NCI-H128 (cell line): ENCODE measurements at regions not wholly inside any gene's neighbourhood (a gene's known extent, or its start where the extent isn't known, plus 50 kb on each side); places are given as distances from the start of the nearest gene placed in this dataset.
"Not testable (repeated sequence)": the region's sequence is repeated elsewhere in the genome, so short reads cannot be mapped to it uniquely, and the experiment has no call there.

ENCODE experiments used
- DNase-seq: peaks from one replicate; lab custom pipeline; 2025; ENCODE audit not compliant: unreplicated experiment; lab: John Stamatoyannopoulos, UW

GRCh38 chr19:27844261-27844660 lies 1368.7 kb downstream of the UQCRFS1 start:
- DNase-seq: no peak

- no peak for DNase-seq
These were observed 1369.1 kb downstream of the UQCRFS1 start for GRCh38 chr19:27843861-27844260.

DNA sequence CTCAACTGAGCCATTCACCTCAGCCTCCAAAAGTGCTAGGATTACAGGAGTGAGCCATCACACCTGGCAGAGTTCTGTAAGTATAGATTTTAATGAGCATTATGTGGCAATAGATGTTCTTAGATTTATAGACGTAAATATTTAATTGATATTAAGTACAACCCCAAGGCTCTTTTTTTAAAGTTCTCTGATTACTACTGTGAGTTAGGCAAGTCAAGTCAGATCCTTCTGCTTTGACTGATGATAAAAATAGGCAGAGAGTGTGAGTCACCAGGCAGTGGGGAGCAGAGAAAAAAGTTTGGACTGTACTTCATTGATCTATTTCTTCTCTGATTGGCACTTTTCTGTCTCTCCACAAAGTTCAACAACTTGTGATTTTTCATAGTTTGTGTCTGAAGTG lies 1379.9 kb downstream of the UQCRFS1 start:
- DNase-seq: no peak

DNA sequence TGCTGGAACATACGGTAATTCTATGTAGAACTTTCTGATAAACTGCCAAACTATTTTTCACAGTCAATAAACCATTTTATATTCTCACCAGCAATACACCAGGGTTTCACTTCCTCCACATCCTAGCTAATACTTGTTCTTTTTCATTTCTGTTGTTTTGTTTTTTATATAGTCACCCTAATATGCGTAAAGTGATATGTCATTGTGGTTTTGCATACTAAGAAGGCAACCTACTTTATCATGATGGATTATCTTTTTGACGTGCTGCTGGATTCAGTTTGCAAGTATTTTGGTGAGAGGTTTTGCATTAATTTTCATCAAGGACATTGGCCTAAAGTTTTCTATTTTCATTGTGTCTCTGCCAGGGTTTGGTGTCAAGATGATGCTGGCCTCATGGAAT lies 1384.1 kb downstream of the UQCRFS1 start:
- DNase-seq: no peak

DNA sequence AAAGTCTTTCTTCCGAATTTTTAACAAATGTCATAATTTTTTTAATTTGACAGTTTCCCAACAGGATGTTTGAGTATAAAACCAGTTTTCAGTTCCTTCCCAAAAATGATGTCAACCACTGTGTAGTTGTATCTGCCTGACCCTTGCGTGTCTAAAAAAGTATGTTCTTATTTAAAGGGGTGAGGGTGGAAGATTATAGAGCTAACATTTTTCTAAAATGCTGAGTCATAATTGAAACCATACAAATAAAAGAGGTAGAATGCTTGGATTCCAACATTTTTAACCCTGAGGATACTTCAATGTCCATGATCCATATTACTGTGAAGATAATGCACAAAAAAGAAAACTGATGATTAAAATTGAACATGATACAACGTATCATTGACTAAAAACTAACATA lies 1388.8 kb downstream of the UQCRFS1 start:
- no peak for DNase-seq

- no peak for DNase-seq
These were observed 1390.6 kb downstream of the UQCRFS1 start for GRCh38 chr19:27822336-27822735.

GRCh38 chr19:27821418-27822018 lies 1391.4 kb downstream of the UQCRFS1 start:
- DNase-seq: no peak

GRCh38 chr19:27815985-27816384 lies 1397.0 kb downstream of the UQCRFS1 start:
- no peak for DNase-seq

DNA sequence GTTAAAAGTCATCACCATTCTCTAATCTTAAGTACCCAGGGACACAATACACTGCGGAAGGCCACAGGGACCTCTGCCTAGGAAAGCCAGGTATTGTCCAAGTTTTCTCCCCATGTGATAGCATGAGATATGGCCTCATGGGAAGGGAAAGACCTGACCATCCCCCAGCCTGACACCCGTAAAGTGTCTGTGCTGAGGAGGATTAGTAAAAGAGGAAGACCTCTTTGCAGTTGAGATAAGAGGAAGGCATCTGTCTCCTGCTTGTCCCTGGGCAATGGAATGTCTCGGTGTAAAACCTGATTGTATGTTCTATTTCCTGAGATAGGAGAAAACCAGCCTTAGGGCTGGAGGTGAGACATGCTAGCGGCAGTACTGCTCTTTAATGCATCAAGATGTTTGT lies 1398.1 kb downstream of the UQCRFS1 start:
- DNase-seq: not testable (repeated sequence)

DNA sequence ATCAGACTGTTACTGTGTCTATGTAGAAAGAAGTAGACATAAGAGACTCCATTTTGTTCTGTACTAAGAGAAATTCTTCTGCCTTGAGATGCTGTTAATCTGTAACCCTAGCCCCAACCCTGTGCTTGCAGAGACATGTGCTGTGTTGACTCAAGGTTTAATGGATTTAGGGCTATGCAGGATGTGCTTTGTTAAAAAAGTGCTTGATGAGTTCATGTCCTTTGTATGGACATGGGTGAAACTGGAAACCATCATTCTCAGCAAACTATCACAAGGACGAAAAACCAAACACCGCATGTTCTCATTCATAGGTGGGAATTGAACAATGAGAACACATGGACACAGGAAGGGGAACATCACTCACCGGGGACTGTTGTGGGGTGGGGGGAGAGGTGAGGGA lies 1398.7 kb downstream of the UQCRFS1 start:
- not testable (repeated sequence) for DNase-seq

DNA sequence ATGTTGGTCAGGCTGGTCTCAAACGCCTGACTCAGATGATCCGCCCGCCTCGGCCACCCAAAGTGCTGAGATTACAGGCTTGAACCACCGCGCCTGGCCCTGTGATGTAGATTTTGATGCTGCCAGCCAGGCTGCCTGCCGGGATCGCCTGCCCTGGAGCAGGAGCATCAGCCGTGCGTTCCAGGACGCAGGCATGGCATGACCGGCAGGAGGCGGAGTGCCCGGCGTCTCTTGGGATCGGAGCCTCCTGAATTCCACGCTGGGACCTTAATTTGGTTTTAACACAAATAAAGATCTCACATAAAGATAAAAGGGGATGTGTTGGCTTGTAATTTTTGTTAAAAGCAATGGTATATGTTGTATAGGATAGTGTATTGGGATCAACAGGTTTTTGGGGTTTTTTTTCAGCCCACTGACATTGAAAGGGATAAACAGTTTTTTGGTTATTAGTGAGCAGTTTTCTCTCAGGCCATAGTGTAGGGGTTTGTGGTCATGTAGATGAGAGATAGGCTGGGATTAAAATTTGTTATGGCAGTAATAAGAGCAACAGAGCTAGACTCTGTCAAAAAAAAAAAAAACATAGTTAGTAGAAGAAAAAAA lies 1406.4 kb downstream of the UQCRFS1 start:
- DNase-seq: no peak

DNA sequence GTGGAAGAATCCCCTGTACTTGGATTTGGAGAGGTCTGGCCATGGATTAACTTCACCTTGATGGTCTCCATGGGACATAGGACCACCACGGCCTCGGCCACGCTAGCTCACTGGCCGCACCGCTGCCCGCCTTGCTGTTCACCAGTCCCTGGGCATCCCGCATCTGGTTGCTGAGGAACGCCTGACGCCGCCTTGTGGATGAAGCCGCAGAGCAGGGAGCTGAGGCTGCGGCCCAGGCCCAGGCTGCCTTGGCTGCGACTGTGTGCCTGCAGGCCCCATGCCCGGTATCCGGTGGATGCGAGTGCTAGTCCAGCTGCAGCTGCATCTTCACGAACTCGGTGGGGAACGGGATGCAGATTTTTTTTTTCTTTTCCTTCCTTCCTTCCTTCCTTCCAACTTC lies 1407.1 kb downstream of the UQCRFS1 start:
- DNase-seq: no peak

DNA sequence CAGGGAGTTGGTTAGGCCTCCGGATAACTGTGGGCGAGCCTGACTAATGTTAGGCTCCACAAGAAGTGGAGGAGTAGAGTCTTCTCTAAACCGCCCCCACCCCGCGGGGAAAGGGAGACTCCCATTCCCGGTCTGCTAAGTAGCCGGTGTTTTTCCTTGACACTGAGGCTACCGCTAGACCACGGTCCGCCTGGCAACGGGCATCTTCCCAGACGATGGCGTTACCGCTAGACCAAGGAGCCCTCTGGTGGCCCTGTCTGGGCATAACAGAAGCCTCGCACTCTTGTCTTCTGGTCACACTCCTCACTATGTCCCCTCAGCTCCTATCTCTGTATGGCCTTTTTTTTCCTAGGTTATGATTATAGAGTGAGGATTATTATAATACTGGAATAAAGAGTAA lies 1410.7 kb downstream of the UQCRFS1 start:
- not testable (repeated sequence) for DNase-seq

GRCh38 chr19:27796540-27796939 lies 1416.4 kb downstream of the UQCRFS1 start:
- no peak for DNase-seq

DNA sequence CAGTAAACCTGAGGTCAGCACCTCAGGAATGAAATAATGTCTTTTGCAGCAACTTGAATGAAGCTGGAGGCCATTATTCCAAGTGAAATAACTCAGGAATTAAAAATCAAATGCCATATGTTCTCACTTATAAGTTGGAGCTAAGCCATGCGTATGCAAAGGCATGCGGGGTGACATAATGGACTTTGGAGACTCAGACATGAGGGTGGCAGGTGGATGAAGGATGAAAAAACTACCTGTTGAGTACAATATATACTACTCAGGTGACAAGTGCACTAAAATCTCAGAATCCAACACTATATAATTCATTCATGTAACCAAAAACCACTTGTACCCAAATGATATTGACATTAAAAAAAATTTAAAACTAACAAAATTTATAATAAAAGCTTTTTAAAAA lies 1416.9 kb downstream of the UQCRFS1 start:
- no peak for DNase-seq

- no peak for DNase-seq
These were observed 1417.6 kb downstream of the UQCRFS1 start for GRCh38 chr19:27795369-27795768.

GRCh38 chr19:27794494-27795042 lies 1418.4 kb downstream of the UQCRFS1 start:
- no peak for DNase-seq

DNA sequence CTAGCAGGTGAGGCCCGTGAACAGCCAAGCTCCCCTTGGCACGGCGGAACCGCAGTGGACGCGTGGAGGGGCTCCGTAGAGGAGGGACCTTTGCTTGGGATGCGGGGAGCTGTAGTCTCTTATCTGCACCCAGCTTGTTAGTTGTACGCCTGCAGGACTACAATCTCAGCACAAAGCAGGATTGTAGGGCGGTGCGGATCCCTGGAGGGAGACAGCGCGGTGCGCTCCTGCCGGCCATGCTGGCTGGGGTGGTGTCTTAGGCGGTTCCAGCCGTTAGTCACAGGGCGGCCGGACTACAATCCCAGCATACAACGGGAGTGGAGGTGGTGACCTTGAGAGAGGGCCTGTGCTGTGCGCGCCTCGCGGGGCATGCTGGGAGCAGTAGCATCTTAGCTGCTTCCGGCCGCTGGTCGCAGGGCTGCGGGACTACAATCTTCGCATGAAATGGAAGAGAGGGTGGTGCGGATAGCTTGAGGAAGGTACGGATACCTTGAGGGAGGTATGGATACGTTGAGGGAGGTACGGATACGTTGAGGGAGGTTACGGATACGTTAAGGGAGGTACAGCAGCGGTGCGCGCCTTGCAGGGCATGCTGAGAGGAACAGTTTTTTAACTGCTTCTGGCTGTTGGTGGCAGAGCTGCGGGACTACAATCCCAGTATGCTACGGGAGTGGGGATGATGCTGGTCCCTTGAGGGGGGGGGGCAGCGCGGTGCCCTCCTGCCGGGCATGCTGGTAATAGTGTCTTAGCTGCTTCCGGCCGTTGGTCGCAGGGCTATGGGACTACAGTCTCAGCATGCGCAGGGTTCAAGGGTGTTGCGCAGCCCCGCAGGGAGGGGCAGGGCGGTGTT lies 1419.1 kb downstream of the UQCRFS1 start:
- peak; percentile 71 for DNase-seq

GRCh38 chr19:27793128-27793643 lies 1419.8 kb downstream of the UQCRFS1 start:
- DNase-seq: peak; percentile 64

- no peak for DNase-seq
These were observed 1420.3 kb downstream of the UQCRFS1 start for GRCh38 chr19:27792576-27793127.

GRCh38 chr19:27780367-27781075 lies 1432.4 kb downstream of the UQCRFS1 start:
- DNase-seq: no peak
